ENCODE measurements at regions not wholly inside any gene's neighbourhood (a gene's known extent, or its start where the extent isn't known, plus 50 kb on each side); places are given as distances from the start of the nearest gene placed in this dataset.

DNA sequence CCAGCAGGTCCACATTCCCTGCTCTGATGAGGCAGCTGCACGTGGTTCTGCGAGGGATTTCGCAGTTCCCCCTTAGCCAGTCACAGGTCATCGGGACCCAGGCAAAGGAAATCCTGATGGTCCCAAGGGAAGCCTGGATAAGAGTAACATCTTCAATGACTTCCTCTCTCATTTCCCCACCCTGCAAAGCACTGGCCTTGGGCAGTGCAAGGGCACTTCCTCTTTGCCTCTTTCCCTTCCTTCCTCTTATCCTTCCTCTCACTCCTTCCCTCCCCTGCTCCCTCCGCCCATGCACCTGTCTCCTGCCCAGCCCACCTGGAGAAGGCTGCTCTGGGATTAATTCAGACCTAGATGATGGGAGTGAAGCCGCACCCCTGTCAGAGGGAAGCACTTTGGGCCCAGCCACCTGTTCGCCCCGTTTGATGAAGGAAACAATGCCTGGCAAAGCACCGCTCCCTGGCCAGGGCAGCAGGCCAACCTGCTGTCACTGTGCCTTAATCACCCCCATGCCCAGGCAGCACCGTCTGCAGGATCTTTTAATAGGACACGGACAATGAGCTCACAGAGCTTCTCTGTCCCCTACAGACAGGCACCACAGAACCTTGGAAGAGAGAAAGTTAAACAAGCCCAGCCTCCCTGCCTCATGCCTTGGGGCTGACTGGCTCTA is 113.5 kb upstream of the PABPC3 start:
- TF ChIP-seq, protein P1, sequence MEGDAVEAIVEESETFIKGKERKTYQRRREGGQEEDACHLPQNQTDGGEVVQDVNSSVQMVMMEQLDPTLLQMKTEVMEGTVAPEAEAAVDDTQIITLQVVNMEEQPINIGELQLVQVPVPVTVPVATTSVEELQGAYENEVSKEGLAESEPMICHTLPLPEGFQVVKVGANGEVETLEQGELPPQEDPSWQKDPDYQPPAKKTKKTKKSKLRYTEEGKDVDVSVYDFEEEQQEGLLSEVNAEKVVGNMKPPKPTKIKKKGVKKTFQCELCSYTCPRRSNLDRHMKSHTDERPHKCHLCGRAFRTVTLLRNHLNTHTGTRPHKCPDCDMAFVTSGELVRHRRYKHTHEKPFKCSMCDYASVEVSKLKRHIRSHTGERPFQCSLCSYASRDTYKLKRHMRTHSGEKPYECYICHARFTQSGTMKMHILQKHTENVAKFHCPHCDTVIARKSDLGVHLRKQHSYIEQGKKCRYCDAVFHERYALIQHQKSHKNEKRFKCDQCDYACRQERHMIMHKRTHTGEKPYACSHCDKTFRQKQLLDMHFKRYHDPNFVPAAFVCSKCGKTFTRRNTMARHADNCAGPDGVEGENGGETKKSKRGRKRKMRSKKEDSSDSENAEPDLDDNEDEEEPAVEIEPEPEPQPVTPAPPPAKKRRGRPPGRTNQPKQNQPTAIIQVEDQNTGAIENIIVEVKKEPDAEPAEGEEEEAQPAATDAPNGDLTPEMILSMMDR (IDR thresholded peaks at IDR 0.05), result no peak
- TF ChIP-seq EP300 (IDR thresholded peaks at IDR 0.05; ENCODE audit: low read depth) (no peak), POLR2AphosphoS5 (IDR thresholded peaks at IDR 0.05) (no peak), POLR2A (IDR thresholded peaks at IDR 0.05) (no peak)
- H3K4me3 ChIP-seq, result no peak overlapping the region
- intact Hi-C loops (cut with DNase I; ENCODE audit: low total_unique reads) (no loop called here), in situ Hi-C loops (cut with MboI; ENCODE audit: low pct_ligation_motif_present in 1 of 4, low pct_unique_long_range_greater_than_20kb in 1 of 4, low sequenced_read_pairs in 3 of 4) (loop anchor here in 1 of 4 donors (25.0 kb wide), 1 partner anchor 295 kb away; the partner anchor contains the start of gene ATP12A)
- peaks cover 0 to 15% (median 1%) of the 10 kb centered on the region in 4 donors for H3K4me1 ChIP-seq
- H3K27ac ChIP-seq, result peak overlapping the region in 3 of 4 donors; percentile 36 to 65 (median 52)
- H3K9me3 ChIP-seq, result no peaks in the 10 kb centered on the region
- no peaks in the 10 kb centered on the region for H3K36me3 ChIP-seq
- peak; percentile 56 for DNase-seq
- WGBS, 2 donors (ENCODE audit: low coverage in 1 of 2), result 23% methylated on average over 11 of the region's 11 CpGs; no CpG with 5 or more reads in 1 of the 2 donors
- H3K27me3 ChIP-seq, result no peaks in the 10 kb centered on the region

DNA sequence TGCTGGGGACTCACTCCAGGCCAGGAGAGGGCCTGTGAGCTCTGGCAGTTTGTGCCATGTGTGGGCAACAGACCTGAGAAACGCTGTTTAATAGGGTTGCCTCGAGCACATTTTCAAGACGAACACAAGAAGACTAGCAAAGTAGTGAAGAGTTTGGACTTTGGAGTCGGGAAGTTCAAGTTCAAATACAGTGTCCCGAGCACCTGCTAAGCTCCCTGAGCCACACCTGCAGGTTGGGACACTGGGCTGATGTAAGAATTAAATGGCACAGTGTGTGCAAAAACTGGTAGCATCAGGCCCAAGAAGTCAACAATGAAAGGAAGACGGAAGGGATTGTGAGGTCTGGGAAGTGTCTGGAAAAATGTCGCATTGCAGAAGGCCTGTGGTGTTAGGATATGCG is 112.8 kb upstream of the PABPC3 start:
- intact Hi-C loops (cut with DNase I; ENCODE audit: low total_unique reads), result no loop called here

DNA sequence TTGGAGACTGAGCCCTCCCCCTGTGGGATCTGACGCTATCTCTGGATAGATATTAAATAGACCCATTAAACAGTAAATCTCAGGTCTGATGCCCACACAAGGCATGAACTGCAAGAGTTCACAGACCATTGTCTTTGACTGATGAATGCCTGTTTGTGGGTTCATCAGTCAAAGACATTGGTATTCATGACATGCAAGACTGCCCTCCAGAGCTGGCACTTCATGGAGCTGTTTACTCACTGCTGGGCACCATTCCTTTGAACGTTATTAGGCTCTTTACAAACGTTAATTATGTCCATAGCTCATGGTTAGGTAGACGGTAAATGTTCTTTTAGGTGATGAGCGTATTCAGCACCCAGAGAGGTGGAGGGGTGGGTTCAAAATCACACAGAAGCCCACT is 111.8 kb upstream of the PABPC3 start:
- Histone ChIP-seq H3K27ac (no peak overlapping the region), H3K36me3 (no peaks in the 10 kb centered on the region), H3K4me3 (no peak overlapping the region), H3K27me3 (peaks cover 8% of the 10 kb centered on the region), H3K9me3 (no peaks in the 10 kb centered on the region), H3K4me1 (peaks cover 0 to 15% (median 3%) of the 10 kb centered on the region in 4 donors)
- intact Hi-C loops (cut with DNase I; ENCODE audit: low total_unique reads), result no loop called here
- in situ Hi-C loops (cut with MboI; ENCODE audit: low pct_ligation_motif_present in 1 of 4, low pct_unique_long_range_greater_than_20kb in 1 of 4, low sequenced_read_pairs in 3 of 4), result loop anchor here in 1 of 4 donors (25.0 kb wide), 1 partner anchor 297 kb away; the partner anchor contains the start of gene ATP12A
- WGBS, 2 donors (ENCODE audit: low coverage in 1 of 2), result 89% methylated on average over 5 of the region's 5 CpGs; no CpG with 5 or more reads in 1 of the 2 donors
- DNase-seq, result no peak
- TF ChIP-seq POLR2AphosphoS5 (IDR thresholded peaks at IDR 0.05) (no peak), EP300 (IDR thresholded peaks at IDR 0.05; ENCODE audit: low read depth) (no peak), POLR2A (IDR thresholded peaks at IDR 0.05) (no peak)
- TF ChIP-seq, protein P1 (IDR thresholded peaks at IDR 0.05), result no peak

More for the DNA sequence above, 112.8 kb upstream of the PABPC3 start:
- in situ Hi-C loops (cut with MboI; ENCODE audit: low pct_ligation_motif_present in 1 of 4, low pct_unique_long_range_greater_than_20kb in 1 of 4, low sequenced_read_pairs in 3 of 4), result loop anchor here in 1 of 4 donors (25.0 kb wide), 1 partner anchor 296 kb away; the partner anchor contains the start of gene ATP12A
- H3K27me3 ChIP-seq, result peaks cover 3% of the 10 kb centered on the region
- no peak overlapping the region for H3K4me3 ChIP-seq
- no peaks in the 10 kb centered on the region for H3K36me3 ChIP-seq
- TF ChIP-seq POLR2AphosphoS5 (IDR thresholded peaks at IDR 0.05) (no peak), POLR2A (IDR thresholded peaks at IDR 0.05) (no peak), EP300 (IDR thresholded peaks at IDR 0.05; ENCODE audit: low read depth) (no peak)
- TF ChIP-seq, protein P1 (IDR thresholded peaks at IDR 0.05), result no peak
- peak overlapping the region in 3 of 4 donors; percentile 36 to 65 (median 52) for H3K27ac ChIP-seq
- DNase-seq, result no peak
- 40 to 56% methylated on average over 2 to 8 of the region's 8 CpGs for WGBS, 2 donors (ENCODE audit: low coverage in 1 of 2)
- peaks cover 0 to 15% (median 1%) of the 10 kb centered on the region in 4 donors for H3K4me1 ChIP-seq
- H3K9me3 ChIP-seq, result no peaks in the 10 kb centered on the region

DNA sequence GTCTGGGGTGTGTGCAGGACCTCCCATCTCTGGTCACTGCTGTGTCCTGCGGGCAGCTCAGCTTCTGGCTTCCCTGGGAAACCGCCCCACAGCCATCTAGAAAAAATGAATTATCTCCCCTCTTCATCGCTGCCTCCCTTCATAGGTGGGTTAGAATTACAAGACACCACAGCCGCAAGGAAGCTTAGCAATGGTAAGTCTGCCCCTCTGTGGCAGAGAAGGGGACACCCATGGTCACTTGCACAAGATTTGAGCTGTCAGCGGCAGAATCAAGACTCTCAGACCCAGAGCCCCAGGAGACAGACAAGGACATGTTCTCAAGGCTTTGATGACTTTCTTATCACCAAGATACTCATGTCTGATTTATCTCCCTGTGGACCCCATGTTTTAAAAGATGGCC is 110.8 kb upstream of the PABPC3 start:
- H3K27ac ChIP-seq, result no peak overlapping the region
- no peaks in the 10 kb centered on the region for H3K36me3 ChIP-seq
- TF ChIP-seq, protein P1 (IDR thresholded peaks at IDR 0.05), result no peak
- no peak for TF ChIP-seq POLR2AphosphoS5 (IDR thresholded peaks at IDR 0.05)
- TF ChIP-seq EP300 (IDR thresholded peaks at IDR 0.05; ENCODE audit: low read depth), result no peak
- no peak for TF ChIP-seq POLR2A (IDR thresholded peaks at IDR 0.05)
- in situ Hi-C loops (cut with MboI; ENCODE audit: low pct_ligation_motif_present in 1 of 4, low pct_unique_long_range_greater_than_20kb in 1 of 4, low sequenced_read_pairs in 3 of 4) (loop anchor here in 1 of 4 donors (25.0 kb wide), 1 partner anchor 298 kb away; the partner anchor contains the start of gene ATP12A), intact Hi-C loops (cut with DNase I; ENCODE audit: low total_unique reads) (no loop called here)
- no peak for DNase-seq
- peaks cover 11% of the 10 kb centered on the region for H3K27me3 ChIP-seq
- no peak overlapping the region for H3K4me3 ChIP-seq
- WGBS, 2 donors (ENCODE audit: low coverage in 1 of 2), result 83% methylated on average over 5 of the region's 5 CpGs; no CpG with 5 or more reads in 1 of the 2 donors
- H3K9me3 ChIP-seq, result no peaks in the 10 kb centered on the region
- peaks cover 0 to 15% (median 3%) of the 10 kb centered on the region in 4 donors for H3K4me1 ChIP-seq
